ENCODE measurements at regions not wholly inside any gene's neighbourhood (a gene's known extent, or its start where the extent isn't known, plus 50 kb on each side); places are given as distances from the start of the nearest gene placed in this dataset.

DNA sequence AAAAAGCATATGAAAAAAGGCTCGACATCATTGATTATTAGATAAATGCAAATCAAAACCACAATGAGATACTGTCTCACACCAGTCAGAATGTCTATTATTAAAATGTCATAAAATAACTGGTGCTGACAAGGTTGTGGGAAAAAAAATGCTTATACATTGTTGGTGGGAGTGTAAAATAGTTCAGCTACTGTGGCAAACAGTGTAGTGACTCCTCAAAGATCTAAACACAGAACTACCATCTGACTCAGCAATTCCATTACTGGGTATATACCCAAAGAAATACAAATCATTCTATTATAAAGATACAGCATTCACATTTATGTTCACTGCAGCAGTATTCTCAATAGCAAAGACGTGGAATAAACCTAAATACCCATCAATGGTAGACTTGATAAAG, 412.1 kb downstream of the CENPC start:
- TF ChIP-seq, protein P1, sequence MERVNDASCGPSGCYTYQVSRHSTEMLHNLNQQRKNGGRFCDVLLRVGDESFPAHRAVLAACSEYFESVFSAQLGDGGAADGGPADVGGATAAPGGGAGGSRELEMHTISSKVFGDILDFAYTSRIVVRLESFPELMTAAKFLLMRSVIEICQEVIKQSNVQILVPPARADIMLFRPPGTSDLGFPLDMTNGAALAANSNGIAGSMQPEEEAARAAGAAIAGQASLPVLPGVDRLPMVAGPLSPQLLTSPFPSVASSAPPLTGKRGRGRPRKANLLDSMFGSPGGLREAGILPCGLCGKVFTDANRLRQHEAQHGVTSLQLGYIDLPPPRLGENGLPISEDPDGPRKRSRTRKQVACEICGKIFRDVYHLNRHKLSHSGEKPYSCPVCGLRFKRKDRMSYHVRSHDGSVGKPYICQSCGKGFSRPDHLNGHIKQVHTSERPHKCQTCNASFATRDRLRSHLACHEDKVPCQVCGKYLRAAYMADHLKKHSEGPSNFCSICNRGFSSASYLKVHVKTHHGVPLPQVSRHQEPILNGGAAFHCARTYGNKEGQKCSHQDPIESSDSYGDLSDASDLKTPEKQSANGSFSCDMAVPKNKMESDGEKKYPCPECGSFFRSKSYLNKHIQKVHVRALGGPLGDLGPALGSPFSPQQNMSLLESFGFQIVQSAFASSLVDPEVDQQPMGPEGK (CRISPR knock-in tag; IDR thresholded peaks at IDR 0.05; ENCODE audit: borderline replicate concordance) = no peak
- TF ChIP-seq OSR1 (CRISPR knock-in tag; IDR thresholded peaks at IDR 0.05) (no peak), TCF4 (CRISPR knock-in tag; IDR thresholded peaks at IDR 0.05; ENCODE audit: borderline replicate concordance) (no peak)
- TF ChIP-seq, protein P2, sequence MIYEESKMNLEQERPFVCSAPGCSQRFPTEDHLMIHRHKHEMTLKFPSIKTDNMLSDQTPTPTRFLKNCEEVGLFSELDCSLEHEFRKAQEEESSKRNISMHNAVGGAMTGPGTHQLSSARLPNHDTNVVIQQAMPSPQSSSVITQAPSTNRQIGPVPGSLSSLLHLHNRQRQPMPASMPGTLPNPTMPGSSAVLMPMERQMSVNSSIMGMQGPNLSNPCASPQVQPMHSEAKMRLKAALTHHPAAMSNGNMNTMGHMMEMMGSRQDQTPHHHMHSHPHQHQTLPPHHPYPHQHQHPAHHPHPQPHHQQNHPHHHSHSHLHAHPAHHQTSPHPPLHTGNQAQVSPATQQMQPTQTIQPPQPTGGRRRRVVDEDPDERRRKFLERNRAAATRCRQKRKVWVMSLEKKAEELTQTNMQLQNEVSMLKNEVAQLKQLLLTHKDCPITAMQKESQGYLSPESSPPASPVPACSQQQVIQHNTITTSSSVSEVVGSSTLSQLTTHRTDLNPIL (CRISPR knock-in tag; IDR thresholded peaks at IDR 0.05; ENCODE audit: low read depth) = no peak
